ENCODE measurements at regions not wholly inside any gene's neighbourhood (a gene's known extent, or its start where the extent isn't known, plus 50 kb on each side); places are given as distances from the start of the nearest gene placed in this dataset.

- in situ Hi-C loops (cut with MboI; ENCODE audit: low sequenced_read_pairs in 4 of 4) (no loop called here), intact Hi-C loops (cut with DNase I; ENCODE audit: low total_unique reads) (no loop called here)
- Histone ChIP-seq H3K4me1 (no peaks in the 10 kb centered on the region), H3K9me3 (no peaks in the 10 kb centered on the region), H3K36me3 (no peaks in the 10 kb centered on the region), H3K4me3 (no peak overlapping the region), H3K27ac (peak overlapping the region in 2 of 4 donors; percentile 31 to 53), H3K27me3 (no peaks in the 10 kb centered on the region)
- DNase-seq (no peak), ATAC-seq (no peak)
- TF ChIP-seq, protein P1, sequence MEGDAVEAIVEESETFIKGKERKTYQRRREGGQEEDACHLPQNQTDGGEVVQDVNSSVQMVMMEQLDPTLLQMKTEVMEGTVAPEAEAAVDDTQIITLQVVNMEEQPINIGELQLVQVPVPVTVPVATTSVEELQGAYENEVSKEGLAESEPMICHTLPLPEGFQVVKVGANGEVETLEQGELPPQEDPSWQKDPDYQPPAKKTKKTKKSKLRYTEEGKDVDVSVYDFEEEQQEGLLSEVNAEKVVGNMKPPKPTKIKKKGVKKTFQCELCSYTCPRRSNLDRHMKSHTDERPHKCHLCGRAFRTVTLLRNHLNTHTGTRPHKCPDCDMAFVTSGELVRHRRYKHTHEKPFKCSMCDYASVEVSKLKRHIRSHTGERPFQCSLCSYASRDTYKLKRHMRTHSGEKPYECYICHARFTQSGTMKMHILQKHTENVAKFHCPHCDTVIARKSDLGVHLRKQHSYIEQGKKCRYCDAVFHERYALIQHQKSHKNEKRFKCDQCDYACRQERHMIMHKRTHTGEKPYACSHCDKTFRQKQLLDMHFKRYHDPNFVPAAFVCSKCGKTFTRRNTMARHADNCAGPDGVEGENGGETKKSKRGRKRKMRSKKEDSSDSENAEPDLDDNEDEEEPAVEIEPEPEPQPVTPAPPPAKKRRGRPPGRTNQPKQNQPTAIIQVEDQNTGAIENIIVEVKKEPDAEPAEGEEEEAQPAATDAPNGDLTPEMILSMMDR (IDR thresholded peaks at IDR 0.05 in 4 of 5, conservative IDR thresholded peaks at IDR 0.05 in 1 of 5), result no peak
- TF ChIP-seq POLR2A (IDR thresholded peaks at IDR 0.05), result no peak
Measured at GRCh38 chr11:130623670-130624668, 175.5 kb downstream of the ADAMTS15 start.

DNA sequence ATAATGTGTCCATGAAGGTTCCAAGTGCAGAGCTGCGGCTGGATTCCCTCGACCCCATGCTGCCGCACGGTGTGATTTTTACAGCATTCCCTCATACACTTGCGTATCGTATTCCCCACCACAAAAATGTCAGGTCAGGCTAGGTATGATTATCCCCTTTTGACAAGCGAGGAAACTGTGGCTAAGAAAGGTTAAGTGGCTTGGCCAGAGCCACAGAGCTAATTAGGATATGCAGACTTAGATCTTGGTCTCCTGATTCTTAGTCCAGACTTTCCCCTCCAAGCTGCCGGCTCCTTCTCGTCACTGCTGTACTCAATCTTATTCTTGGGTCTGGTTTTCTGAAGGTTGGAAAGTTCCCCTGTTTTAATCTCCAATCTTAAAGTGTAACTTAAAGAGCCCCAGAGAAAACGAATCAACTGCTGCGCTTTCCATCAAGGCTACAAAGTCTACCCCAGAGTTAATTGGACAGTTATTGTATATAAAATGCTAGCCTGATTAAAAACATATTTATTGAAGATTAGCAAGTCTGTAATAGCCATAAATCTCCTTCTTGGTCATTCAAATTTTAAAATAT lies 176.6 kb downstream of the ADAMTS15 start:
- Histone ChIP-seq H3K9me3 (no peaks in the 10 kb centered on the region), H3K27ac (no peak overlapping the region), H3K36me3 (no peaks in the 10 kb centered on the region), H3K27me3 (no peaks in the 10 kb centered on the region), H3K4me3 (no peak overlapping the region), H3K4me1 (no peaks in the 10 kb centered on the region)
- no peak for DNase-seq
- TF ChIP-seq POLR2A (IDR thresholded peaks at IDR 0.05), result no peak
- TF ChIP-seq, protein P1 (IDR thresholded peaks at IDR 0.05 in 4 of 5, conservative IDR thresholded peaks at IDR 0.05 in 1 of 5), result no peak
- intact Hi-C loops (cut with DNase I; ENCODE audit: low total_unique reads), result no loop called here
- in situ Hi-C loops (cut with MboI; ENCODE audit: low sequenced_read_pairs in 4 of 4), result no loop called here
- no peak for ATAC-seq

- DNase-seq, result no peak
- no peaks in the 10 kb centered on the region for H3K4me1 ChIP-seq
- ATAC-seq, result no peak
- in situ Hi-C loops (cut with MboI; ENCODE audit: low sequenced_read_pairs in 4 of 4), result no loop called here
- intact Hi-C loops (cut with DNase I; ENCODE audit: low total_unique reads), result no loop called here
- TF ChIP-seq, protein P1 (IDR thresholded peaks at IDR 0.05 in 4 of 5, conservative IDR thresholded peaks at IDR 0.05 in 1 of 5), result no peak
- no peak for TF ChIP-seq POLR2A (IDR thresholded peaks at IDR 0.05)
- no peaks in the 10 kb centered on the region for H3K36me3 ChIP-seq
- H3K9me3 ChIP-seq, result no peaks in the 10 kb centered on the region
- no peak overlapping the region for H3K27ac ChIP-seq
- H3K27me3 ChIP-seq, result no peaks in the 10 kb centered on the region
- no peak overlapping the region for H3K4me3 ChIP-seq
Measured at GRCh38 chr11:130625578-130626306, 177.3 kb downstream of the ADAMTS15 start.

DNA sequence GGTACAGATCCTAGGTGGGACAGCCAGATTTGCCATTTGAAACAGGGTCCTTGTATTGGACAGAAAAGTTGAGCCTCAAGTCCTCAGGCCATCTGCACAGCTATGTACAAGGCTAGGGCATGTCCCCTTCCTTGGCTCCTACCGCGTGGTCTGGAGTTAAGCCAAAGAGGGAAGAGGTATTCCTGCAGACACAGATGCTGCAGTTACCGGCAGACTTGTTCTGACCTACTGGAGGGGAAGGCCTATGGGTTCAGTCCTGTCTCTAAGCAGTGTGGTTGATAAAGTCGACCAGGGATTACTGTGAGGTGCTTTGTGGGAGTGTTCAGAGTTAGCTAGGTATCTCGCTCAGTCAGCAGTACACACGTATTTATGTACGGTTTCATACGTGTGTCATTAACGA lies 180.6 kb downstream of the ADAMTS15 start:
- ATAC-seq (no peak), DNase-seq (no peak)
- Histone ChIP-seq H3K4me1 (no peaks in the 10 kb centered on the region), H3K36me3 (no peaks in the 10 kb centered on the region), H3K27ac (no peak overlapping the region), H3K9me3 (no peaks in the 10 kb centered on the region), H3K4me3 (no peak overlapping the region), H3K27me3 (no peaks in the 10 kb centered on the region)
- intact Hi-C loops (cut with DNase I; ENCODE audit: low total_unique reads) (no loop called here), in situ Hi-C loops (cut with MboI; ENCODE audit: low sequenced_read_pairs in 4 of 4) (no loop called here)
- no peak for TF ChIP-seq POLR2A (IDR thresholded peaks at IDR 0.05)
- TF ChIP-seq, protein P1 (IDR thresholded peaks at IDR 0.05 in 4 of 5, conservative IDR thresholded peaks at IDR 0.05 in 1 of 5), result no peak

Data from gastrocnemius medialis (tissue), 4 donors.